ENCODE measurements at regions not wholly inside any gene's neighbourhood (a gene's known extent, or its start where the extent isn't known, plus 50 kb on each side); places are given as distances from the start of the nearest gene placed in this dataset.

DNA sequence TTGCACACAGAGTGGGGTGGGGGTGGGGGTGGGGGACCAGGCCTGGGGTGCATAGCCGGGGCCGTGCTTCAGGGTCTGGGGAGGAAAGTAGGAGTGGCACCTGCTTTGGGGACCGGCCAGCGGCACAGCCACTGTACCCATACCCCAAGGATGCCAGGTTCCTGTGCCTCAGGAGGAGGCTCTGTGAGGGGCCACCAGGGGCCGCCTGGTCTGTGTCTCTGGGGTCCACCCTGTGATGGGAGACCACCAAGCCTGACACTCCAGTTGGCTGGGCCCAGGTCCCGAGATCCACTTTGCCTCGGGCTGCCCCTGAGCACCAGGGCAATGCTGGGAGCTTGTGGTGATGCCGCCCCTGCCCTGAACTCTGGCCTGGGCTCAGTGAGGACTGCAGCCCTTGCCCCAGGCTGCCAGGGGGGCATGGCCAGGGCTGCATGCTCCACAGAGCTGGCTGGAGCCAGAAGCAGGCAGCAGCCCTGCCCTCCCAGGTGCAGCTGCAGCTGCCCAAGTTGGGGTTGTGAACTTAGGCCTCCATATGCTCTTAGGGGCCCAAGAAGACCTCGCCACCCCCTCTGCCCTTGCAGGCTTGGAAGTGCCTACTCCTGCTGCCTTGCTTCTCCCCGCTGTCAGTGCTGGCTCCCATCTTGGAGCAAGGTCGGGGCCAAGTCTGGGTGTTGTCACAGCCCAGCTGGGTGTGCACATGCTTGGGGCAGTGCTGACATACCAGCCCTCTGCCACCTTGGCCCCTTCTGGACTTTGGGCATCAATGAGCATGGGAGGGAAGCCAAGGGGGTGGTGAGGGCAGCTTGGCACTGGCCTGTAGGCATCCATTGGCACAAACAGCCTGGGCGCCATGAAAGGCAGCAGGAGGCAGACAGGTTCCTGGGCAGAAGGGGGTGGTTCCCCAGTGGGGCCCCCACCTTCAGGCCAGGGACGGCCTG is 123.3 kb upstream of the THY1 start:
- no peak overlapping the region for H3K4me3 Mint-ChIP-seq (ENCODE audit: unreplicated experiment)
- no peaks in the 10 kb centered on the region for H3K4me1 Mint-ChIP-seq (ENCODE audit: unreplicated experiment)
- no peak overlapping the region for H3K27ac Mint-ChIP-seq (ENCODE audit: unreplicated experiment)
- DNase-seq (ENCODE audit: low spot score), result no peak
- H3K27me3 Mint-ChIP-seq (ENCODE audit: unreplicated experiment), result peaks cover 2% of the 10 kb centered on the region
- no peaks in the 10 kb centered on the region for H3K36me3 Mint-ChIP-seq (ENCODE audit: low read depth, unreplicated experiment)
- no peaks in the 10 kb centered on the region for H3K9me3 Mint-ChIP-seq (ENCODE audit: unreplicated experiment)
- TF ChIP-seq, protein P1, sequence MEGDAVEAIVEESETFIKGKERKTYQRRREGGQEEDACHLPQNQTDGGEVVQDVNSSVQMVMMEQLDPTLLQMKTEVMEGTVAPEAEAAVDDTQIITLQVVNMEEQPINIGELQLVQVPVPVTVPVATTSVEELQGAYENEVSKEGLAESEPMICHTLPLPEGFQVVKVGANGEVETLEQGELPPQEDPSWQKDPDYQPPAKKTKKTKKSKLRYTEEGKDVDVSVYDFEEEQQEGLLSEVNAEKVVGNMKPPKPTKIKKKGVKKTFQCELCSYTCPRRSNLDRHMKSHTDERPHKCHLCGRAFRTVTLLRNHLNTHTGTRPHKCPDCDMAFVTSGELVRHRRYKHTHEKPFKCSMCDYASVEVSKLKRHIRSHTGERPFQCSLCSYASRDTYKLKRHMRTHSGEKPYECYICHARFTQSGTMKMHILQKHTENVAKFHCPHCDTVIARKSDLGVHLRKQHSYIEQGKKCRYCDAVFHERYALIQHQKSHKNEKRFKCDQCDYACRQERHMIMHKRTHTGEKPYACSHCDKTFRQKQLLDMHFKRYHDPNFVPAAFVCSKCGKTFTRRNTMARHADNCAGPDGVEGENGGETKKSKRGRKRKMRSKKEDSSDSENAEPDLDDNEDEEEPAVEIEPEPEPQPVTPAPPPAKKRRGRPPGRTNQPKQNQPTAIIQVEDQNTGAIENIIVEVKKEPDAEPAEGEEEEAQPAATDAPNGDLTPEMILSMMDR (IDR thresholded peaks at IDR 0.05; ENCODE audit: unreplicated experiment), result no peak

DNA sequence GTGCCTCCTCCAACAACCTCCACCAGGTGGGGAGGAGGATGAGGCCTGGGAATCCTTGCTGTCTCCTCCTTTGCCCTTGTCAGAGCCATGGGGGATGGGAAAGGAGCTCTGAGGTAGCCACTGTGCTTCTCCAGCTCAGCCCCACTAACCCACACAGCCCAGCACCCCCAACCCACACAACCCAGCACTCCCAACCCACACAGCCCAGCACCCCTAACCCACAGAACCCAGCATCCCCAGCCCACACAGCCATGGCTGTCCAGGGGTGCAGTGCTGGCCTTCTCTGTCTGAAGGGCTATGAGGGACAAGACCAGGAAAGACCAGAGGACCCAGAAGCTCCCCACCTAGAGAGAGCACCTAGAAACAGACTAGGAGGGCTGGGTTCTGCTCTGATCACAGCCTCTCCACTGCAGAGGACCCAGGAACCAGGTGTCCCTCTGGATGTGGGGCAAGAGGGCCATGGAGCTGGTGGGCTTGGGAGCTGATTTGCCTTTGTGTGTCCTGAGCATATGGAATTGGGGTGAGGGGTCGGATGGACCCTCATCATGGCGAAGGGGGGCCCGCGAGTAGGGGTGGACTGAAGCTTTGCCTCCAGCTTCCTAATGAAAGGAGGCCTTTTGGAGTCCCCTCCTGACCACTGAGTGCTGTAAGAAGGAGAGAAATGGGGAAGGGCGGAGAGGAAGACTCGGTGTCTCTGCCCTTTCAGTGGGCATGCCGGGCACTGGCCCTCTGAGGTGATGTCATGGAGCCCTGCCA is 117.6 kb upstream of the THY1 start:
- H3K4me1 Mint-ChIP-seq (ENCODE audit: unreplicated experiment), result no peaks in the 10 kb centered on the region
- no peaks in the 10 kb centered on the region for H3K36me3 Mint-ChIP-seq (ENCODE audit: low read depth, unreplicated experiment)
- no peak for DNase-seq (ENCODE audit: low spot score)
- TF ChIP-seq, protein P1 (IDR thresholded peaks at IDR 0.05; ENCODE audit: unreplicated experiment), result no peak
- no peak overlapping the region for H3K27ac Mint-ChIP-seq (ENCODE audit: unreplicated experiment)
- no peak overlapping the region for H3K4me3 Mint-ChIP-seq (ENCODE audit: unreplicated experiment)
- H3K9me3 Mint-ChIP-seq (ENCODE audit: unreplicated experiment), result no peaks in the 10 kb centered on the region
- H3K27me3 Mint-ChIP-seq (ENCODE audit: unreplicated experiment), result peaks cover 7% of the 10 kb centered on the region

DNA sequence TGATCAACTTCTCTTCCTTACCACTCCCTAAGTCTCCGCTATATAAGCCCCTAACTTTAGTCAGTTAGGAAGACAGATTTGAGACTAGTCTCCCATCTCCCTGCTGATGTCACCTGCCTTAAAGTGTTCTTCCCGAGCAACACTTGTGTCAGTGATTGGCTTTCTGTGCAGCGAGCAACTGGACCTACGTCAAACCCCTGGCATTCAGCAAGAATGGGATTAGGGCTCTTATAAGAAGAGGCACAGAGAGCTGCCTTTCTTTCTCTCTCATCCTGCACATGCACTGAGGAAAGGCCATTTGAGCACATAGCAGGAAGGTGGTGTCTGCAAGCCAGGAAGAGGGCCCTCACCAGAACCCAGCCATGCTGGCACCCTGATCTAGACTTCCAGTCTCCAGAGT is 116.6 kb upstream of the THY1 start:
- no peak overlapping the region for H3K4me3 Mint-ChIP-seq (ENCODE audit: unreplicated experiment)
- H3K9me3 Mint-ChIP-seq (ENCODE audit: unreplicated experiment), result no peaks in the 10 kb centered on the region
- no peaks in the 10 kb centered on the region for H3K4me1 Mint-ChIP-seq (ENCODE audit: unreplicated experiment)
- H3K36me3 Mint-ChIP-seq (ENCODE audit: low read depth, unreplicated experiment), result no peaks in the 10 kb centered on the region
- no peak overlapping the region for H3K27ac Mint-ChIP-seq (ENCODE audit: unreplicated experiment)
- DNase-seq (ENCODE audit: low spot score), result no peak
- peaks cover 7% of the 10 kb centered on the region for H3K27me3 Mint-ChIP-seq (ENCODE audit: unreplicated experiment)
- TF ChIP-seq, protein P1 (IDR thresholded peaks at IDR 0.05; ENCODE audit: unreplicated experiment), result no peak

DNA sequence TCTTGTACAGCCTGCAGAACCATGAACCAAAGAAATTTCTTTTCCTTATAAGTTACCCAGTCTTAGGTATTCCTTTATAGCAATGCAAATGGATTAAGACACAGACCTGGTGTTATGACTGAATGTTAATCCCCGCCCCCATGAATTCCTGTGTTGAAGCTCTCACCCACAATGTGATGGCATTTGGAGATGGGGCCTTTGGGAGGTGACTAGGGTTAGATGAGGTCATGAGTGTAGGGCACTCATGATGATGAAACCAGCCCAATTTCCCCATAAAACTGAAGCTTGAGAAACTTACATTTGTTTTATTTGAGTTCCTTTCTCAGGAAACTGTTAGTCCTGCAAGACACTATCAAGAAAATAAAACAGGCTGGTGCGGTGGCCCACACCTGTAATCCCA is 115.8 kb upstream of the THY1 start:
- TF ChIP-seq, protein P1 (IDR thresholded peaks at IDR 0.05; ENCODE audit: unreplicated experiment), result no peak
- Mint-ChIP-seq H3K36me3 (ENCODE audit: low read depth, unreplicated experiment) (no peaks in the 10 kb centered on the region), H3K27ac (ENCODE audit: unreplicated experiment) (no peak overlapping the region), H3K9me3 (ENCODE audit: unreplicated experiment) (no peaks in the 10 kb centered on the region), H3K27me3 (ENCODE audit: unreplicated experiment) (peaks cover 7% of the 10 kb centered on the region), H3K4me3 (ENCODE audit: unreplicated experiment) (no peak overlapping the region), H3K4me1 (ENCODE audit: unreplicated experiment) (no peaks in the 10 kb centered on the region)
- no peak for DNase-seq (ENCODE audit: low spot score)

Data from endothelial cell (in vitro differentiated cells).